Activated CD4-positive, alpha-beta T cell treated with anti-CD3 and anti-CD28 coated beads, Interleukin-2, amount 50 U/mL, for 48 hours (primary cell): ENCODE measurements at regions not wholly inside any gene's neighbourhood (a gene's known extent, or its start where the extent isn't known, plus 50 kb on each side); places are given as distances from the start of the nearest gene placed in this dataset.

Experiments used
- DNase-seq, 2 experiments: peaks; one replicate each; pipeline ENCODE4 v3.0.0-alpha.2; 2020

DNA sequence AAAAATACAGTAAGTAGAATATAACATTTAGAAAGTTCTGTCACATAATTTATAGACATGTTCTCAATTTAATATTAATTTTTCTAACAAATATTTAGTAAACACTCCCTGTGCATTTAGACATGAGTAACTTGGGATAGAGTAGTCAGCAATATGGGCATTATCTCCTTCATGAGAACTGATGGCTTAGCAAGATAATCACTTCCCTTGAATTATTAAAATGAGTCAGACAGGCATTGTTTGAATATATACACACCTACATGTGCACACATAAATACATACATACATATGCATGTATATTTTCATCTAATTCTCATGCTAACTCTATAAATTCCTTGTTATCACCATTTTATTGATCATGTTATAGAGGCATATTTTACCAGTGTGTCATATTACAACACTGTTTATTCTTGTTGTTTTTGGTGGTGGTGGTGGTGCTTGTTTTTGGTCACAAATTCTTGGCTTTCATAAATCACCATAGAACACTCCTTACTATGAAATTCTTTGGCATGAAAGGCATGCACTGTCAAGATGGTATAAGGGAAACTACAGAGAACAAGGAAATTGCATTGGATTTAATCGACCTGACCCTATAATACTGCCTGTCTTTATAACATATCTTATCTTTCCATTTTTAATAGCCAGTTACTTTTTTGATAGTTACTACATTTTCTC lies 434.5 kb upstream of the MANEA start:
- DNase-seq: no peak

DNA sequence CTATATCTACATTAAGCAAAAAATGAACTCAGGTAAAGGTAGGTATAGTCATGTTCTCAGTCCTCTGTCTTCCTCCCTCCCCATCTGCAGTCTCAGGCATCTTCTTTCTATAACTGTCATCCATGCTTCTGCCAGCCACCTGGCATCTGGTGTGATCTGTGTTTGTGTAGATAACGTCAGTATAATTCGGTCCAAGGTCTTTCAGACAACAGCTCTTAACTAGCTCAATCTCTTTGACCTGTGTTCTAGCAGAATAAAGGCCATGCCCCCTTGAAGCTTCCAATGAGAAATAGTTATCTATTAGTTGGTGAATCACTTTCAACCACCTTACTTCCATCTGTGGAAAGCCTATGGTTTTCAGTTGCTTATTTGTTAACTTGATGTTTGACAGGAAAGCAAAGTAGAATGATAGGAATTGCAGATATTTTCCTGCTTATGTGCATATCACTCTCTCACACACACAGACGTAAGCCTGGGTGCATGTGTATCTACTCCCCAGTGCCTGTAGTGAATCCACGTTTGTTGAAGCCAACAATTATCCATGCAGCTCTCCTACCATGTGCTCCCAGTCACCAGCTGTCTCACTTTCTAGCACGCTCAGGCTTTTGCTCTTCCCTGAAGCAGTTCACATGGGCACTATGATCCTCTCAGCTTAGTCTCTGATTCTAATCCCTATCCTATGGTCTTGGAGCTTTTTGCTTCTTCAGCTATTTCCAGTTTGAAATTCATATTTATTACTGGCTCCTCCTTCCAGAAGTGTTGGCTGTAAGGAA lies 433.7 kb upstream of the MANEA start:
- DNase-seq: no peak

DNA sequence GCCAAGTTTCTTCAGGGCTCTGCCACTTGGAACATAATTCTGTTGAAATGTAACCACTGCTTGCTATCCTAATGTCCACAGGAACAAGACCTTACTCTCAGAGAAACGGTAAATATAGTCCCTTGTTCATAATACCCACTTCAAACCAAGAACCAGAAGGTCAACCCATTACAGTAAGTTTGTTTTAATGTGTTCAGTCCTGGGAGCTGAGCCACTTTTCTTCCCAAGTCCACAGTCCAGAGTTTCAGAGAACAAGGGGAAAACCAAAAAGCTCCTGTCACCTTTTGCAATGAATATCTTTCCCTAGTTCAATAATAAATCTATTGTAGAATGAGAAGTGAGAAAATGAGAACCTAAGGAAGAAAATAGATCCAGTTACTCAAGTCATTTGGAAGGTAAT lies 431.9 kb upstream of the MANEA start:
- no peak for DNase-seq

DNA sequence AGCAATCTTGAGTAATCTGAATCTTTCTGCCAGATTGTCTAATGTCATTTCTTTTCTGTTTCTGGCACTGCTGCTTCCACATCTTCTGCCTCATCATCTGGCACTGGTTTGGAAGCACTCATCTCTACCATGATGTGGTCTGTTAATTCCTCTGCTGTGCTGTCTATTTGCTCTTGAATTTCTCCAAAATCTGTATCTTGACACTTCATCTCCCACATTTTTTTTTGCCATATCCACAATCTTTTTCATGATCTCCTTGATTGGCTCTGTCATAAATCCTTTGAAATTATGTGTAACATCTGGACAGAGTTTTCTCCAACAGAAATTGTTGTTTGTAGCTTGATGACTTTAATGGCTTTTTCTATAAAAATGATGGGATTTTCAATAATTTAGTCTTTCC lies 417.8 kb upstream of the MANEA start:
- DNase-seq: no peak

DNA sequence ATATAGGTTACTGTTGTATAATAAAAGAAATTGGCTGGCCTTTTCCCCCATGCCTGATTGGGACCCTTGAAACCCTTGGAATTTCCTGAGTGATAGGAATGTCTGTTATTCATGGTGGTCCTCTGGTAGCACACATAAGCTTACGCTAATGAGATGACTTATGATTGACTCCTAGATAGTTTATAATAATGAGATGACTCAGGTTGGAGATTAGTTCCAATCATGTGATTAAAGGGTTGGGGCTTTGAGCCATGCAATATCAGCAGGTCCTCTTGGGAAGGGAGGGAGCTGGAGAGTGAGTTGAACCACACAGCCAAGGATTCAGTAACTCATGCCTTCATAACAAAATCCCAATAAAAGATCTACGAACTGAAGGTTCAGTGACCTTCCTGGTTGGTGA lies 407.6 kb upstream of the MANEA start:
- DNase-seq: no peak

DNA sequence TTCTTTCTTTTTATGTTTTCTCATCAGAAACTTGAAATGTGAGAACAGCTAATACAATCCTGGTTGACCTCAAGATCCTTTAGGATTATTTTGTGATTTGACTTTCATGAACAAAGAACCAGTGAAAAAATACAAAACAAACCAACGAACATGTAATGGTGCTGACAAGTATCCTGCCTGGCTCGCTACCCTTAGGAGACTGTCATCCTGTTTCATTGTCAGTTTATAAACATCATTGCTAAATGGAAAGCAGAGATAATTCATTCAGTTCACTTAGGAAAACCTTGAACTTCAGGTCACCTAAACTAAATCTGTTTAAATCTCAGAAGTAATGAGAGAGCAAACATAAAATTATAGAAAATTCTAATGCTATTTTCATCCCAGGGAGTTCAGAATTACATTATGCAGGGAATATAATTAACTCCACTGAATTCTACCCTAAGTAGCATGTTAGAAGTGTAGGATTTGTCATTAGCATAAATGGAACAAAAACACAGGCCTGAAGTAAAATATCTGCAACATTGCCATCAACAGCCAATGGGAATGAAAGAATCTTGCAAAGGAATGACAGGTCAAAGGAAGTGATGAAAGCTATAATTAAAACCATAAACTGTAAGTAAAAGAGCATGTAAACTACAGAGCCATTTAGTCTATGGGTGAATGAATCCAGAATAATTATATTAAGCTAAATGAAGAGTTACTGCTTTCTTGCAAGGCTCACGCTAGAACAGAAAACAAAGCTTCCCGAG lies 401.2 kb upstream of the MANEA start:
- no peak for DNase-seq

DNA sequence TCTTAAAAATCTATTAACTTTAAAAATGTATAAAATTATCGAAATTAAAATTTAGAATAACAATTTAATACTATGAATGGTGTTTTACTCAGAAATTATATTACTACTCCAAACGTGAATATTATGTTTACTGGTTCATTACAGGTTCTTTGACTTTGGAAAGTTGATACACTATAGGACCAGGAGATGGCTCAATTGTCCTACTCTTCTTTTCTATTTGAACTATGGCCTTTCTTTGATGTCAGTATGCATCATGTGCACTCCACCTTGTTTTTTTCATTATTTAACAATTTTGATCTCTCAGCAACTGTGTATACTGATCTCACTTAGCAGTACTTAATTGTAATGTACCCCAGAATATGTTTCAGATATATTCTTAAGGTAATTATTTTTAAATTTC lies 391.5 kb upstream of the MANEA start:
- no peak for DNase-seq

DNA sequence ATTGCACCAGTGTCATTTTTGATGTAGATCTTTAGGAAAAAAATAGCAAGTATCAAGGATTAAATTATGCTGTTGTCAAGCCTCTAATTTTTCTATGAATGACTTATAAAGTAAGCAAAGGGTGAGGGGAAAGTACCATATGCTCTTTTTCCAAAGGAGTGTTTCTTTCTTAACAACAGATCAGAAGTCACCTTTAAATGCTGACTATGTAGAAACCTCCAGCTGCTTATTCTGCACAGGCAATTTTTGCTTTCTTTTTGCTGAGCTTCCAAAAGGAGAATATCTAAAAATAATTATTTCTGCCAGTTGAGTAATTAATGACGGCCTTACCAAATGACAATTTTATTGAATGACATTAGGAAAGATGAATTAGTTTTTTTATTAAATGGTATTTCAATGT lies 390.6 kb upstream of the MANEA start:
- no peak for DNase-seq

DNA sequence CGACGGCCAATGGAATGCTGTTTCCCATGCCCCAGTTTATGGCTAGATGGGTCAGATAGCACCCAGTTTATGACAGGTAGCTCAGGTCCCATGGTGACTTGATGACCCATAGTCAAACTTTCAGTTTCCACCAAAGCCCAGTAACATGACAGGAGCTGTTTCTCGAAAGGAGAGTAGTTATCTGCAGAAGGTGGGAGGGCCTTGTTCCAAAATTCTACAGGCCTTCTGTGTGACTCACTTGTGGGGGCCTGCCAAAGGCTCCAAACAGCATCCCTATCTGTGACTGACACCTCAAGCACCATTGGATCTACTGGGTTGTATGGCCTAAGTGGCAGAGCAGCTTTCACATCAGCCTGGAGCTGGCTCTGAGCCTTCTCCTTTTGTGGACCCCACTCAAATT lies 379.7 kb upstream of the MANEA start:
- no peak for DNase-seq

DNA sequence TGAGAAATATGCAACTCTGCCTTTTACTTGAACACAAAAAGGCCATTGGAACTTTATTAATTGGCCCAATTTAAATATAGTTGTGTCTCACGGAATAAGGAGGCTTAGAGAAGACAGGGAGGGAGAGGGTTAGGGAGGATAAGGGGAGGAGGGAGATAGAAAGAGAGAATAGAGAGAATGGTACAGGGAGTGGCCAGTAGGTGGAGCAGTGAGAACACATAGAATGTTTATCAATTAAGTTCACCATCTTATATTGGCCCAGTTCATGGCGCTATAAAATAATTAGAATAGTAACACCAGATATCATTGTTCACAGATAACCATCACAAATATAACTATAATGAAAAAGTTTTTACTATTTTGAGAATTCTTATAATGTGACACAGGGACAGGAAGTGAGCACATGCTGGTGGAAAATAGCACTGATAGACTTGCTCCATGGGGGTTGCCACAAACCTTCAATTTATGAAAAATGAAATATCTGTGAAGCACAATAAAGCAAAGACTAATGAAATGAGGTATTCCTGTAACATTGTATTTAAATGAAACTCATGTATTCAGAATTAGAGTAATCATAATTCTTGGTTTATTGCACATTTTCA lies 374.1 kb upstream of the MANEA start:
- DNase-seq: peak; percentile 6 to 27

DNA sequence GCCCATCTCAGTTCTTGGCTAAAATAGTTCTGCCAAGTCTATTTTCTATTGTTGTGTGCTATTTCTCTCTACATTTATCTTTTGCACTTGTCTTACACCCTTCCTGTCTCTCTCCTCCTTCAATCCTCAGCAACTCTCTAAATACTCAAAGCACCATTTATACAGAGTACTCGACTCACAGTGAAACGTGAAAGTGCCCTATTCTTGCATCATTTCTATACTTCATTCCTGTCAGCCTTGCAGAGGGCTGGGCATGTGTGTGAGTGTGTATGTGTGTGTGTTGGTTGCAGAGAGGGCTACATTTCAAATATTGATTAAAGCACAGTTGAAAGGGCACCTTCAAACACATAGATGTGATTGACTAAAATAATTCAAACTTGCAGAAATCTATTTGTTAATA lies 373.2 kb upstream of the MANEA start:
- no peak for DNase-seq

DNA sequence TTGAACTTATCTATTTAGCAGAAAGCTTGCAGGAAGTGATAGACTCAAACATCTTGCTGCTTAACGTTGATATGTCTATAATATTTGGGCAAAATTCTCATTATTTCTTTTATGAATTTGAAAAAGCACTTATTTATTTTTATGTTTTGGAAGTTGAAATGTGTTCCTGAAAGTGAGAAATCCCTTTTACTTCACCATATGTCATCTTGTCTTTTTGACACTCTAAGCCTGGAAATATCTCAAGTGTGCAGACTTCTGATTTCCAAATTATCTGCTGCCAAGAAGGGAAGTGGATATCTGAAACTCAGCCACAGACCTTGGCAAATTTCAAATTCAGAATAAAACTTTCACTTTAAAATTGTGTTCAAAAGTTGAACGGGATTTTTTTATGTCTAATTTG lies 368.7 kb upstream of the MANEA start:
- DNase-seq: no peak

DNA sequence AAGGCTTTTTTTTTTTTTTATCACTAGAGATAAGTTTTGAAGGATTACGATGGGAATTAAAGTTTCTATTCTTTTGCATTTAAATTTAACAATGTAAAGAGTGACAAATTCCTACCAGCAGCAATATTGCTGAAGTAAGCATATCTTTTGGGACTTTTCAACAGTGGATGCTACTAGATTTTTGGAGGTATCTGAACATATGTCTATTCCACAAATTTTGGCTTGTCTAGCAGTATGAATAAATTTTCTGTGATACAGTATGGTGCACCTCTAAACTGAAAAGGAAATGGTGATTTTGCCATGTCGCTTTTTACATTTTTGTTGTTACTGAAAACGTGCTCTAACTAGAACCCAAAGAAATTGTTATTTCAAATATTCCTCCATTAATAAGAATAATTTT lies 368.3 kb upstream of the MANEA start:
- DNase-seq: no peak

DNA sequence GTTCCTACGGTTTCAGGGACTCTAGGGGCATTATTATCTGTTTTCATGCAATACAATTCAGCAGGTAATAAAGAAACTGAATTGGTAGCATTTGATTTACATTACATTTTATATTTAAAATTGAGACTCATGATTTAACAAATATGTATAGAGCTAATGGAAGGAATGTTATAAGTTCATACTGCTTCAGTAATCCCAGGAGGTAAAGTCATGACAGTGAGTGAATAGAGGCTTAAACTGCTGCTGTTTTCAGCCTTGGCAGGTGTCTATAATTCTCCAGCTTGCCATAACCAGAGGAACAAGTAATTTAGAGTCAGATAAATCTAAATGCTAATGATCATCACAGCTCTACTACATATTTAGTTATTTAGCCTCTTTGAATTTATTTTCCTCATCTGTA lies 360.8 kb upstream of the MANEA start:
- DNase-seq: no peak

DNA sequence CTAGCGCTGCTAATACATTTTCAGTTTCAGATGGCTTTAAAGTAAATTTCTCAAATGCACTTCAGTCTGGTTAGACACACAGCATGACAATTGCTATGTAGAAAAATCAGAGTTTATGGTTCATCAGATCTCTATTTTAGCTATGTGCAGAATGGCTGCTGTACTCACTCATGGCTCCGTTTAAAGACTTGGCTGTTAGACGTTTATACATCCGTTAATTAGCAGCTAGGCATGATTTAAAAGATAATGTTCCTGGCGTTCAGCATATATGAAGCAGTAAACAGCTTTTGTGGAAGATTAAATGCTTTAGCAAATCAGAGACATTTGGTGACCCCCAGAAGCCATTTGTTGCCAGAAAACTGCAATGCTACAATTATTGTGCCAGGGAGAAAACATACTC lies 350.0 kb upstream of the MANEA start:
- DNase-seq: no peak

DNA sequence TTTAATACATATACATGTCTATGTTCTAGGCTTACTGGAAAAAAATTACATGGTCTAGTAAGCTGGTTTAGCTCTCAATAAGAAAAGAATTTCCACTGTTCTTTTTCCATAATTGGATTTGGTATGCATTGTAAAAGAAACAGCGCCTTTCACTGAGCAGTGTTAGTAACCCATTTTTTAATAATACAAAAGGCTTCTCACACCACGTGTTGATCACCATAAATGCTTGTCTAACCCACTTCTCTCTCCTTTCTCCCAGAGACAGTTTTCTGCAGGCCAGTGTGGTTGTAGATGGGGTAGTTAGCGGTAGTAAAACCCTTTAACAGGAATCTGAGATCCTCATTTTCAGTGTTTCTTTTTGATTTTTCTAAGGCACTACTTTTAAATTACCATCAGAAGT lies 348.7 kb upstream of the MANEA start:
- no peak for DNase-seq

DNA sequence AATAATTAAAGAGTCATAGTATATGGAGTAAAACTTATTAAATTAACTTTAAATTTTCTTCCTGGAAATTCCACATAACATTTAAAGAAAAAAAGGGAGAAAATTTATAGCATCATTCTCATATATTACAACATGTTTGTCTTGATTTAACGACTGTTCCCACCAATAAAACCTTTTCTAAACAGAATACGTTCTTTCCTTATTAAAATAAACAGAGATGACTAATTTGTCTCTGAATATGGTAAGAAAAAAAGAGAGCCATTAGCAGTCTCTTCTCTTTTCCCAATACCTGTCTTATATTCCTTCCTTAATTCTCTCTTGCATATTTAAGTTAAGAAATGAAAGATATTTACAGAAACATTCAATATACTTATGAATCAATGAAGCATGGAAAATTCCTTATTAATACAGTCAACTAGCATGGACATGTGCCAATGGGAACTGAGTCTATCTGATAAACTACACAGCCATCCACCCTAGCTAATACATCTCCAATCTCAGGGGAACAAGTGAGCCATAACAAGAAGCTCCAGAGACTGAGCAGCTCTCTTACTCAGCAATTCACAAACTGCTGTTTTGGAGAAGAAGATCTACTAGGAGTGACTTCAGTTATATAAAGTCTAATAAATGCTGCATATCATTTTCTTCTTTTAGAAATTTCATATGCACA lies 347.1 kb upstream of the MANEA start:
- DNase-seq: no peak

DNA sequence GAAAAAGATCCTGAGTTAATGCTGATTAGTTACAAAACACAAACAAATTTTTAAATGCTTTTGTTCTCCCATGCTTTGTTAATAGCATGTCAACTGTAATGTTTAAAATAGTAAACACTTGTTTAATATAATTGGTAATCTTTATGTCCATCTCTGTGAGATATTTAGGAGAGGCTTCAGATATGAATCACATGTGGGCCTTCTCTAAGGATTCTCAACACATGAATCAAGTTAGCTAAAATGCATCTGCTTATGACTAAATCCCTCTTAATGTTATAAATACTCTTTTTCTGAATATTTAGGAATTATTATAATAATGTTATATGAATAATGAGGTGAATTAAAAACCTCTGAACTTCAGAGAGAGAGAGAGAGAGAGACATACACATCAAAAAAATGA lies 345.9 kb upstream of the MANEA start:
- no peak for DNase-seq

DNA sequence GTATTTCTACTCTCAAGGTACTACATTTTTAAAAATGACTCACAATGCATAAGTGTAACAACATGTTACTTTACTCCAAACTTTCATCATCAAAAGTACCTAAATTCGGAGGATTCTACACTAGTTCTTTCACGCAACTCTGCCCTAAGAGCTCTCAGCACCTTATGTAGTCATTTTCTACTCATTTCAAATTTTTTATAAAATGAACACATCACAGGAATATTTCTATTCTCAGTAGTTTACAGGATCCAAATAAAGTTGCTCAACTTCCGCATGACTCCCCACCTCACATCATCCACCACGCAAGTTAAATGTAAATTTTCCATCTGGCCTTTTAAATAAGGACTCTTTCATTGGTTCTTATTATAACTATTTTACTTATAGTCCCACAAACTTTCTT lies 344.9 kb upstream of the MANEA start:
- no peak for DNase-seq

DNA sequence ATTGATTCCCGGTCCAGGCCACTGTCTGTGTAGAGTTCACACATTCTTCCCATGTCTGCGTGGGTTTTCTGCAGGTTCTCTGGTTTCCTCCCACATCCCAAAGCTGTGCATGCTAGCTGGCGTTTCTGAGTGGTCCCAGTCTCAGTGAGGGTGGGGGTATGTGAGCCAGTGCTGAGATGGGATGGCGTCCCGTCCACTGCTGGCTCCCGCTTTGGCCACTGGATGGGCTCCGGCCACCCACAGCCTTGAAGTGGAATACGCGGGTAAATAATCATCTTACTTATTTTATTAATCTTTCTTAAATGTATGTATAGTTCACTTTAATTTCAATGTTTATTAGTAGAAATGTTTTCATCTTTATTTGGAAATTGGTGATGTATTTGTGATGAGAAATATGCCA lies 343.5 kb upstream of the MANEA start:
- DNase-seq: no peak

DNA sequence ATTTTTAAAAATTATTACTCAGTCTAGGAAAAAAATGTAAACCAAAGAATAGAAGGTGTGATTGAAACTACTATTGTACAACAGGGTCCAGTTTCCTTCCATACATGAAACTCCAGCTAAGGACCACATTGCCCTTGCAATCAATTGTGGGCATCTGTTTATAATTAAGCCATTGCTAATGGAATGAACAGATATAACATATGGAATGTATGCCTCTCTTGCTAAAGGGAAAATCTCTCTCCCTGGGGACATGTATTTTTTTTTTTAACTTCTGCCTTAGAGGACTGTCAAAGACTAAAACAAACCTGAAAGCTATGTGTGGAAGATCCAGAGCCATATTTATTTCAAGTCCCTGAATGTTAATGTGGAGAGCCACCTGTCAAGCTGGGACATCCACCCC lies 336.8 kb upstream of the MANEA start:
- DNase-seq: no peak

DNA sequence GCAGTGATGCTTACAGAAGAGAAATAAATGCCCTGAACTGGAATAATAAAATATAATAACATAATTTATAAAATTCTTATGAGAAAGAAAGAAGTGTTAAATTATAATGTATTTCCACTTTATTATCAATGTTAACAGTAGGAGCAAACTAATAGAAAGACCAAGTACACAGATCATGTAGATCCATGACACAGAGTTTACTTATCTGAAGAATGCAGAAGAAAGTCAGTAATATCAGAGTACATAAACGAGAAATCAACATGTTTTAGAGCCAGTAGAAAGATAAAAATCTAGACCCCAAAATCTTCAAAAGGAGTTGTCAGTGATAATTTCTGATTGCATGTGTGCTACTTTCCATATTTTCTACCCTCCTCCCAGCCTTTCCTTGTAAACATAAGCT lies 334.8 kb upstream of the MANEA start:
- no peak for DNase-seq

DNA sequence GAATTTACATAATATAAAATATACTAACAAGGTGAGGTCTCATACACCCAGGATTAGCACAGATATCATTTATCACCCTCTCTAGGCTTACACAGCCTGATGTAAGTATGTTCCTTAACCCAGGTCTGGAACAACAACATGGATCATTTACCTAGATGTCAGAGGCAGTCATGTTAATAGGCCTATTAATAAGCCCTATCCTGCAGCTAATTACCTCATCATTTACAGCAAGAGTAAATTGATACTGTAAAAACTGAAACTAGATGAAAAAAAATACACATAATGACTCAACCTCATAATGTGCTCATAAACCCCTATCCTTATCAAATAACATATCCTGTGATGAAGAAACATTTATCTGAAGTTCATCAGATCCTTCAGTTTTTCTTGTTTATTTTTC lies 334.3 kb upstream of the MANEA start:
- no peak for DNase-seq
